ENCODE measurements at regions not wholly inside any gene's neighbourhood (a gene's known extent, or its start where the extent isn't known, plus 50 kb on each side); places are given as distances from the start of the nearest gene placed in this dataset.
A peak's percentile ranks its signal among the peaks of the same experiment; 100 is the strongest.

GRCh38 chr1:60920561-60920960 lies 161.8 kb upstream of the NFIA start:
- Histone ChIP-seq H3K27me3 (ENCODE audit: control insufficient read depth, insufficient read depth, low read length) (no peaks in the 10 kb centered on the region), H3K36me3 (ENCODE audit: control insufficient read depth in 2 of 3, insufficient read depth in 3 of 3, low read length in 3 of 3) (no peaks in the 10 kb centered on the region), H3K9me3 (ENCODE audit: control insufficient read depth in 2 of 3, insufficient read depth in 1 of 3, low read length in 3 of 3) (no peaks in the 10 kb centered on the region), H3K4me1 (ENCODE audit: control insufficient read depth in 2 of 3, insufficient read depth in 2 of 3, low read depth in 1 of 3, low read length in 3 of 3) (no peaks in the 10 kb centered on the region), H3K4me3 (ENCODE audit: low read length in 3 of 3) (no peak overlapping the region), H3K9ac (ENCODE audit: low read length in 3 of 3) (no peak overlapping the region), H3K27ac (ENCODE audit: low read depth in 2 of 2, low read length in 2 of 2) (no peak overlapping the region)
- TF ChIP-seq CTCF (IDR thresholded peaks at IDR 0.05; ENCODE audit: borderline replicate concordance, extremely low read depth, insufficient read depth) = no peak
- no peak for DNase-seq
- FAIRE-seq = no peak
- intact Hi-C loops (cut with DNase I) = no loop called here

GRCh38 chr1:60918867-60919266 lies 163.5 kb upstream of the NFIA start:
- no peak for TF ChIP-seq CTCF (IDR thresholded peaks at IDR 0.05; ENCODE audit: borderline replicate concordance, extremely low read depth, insufficient read depth)
- Histone ChIP-seq H3K4me1 (ENCODE audit: control insufficient read depth in 2 of 3, insufficient read depth in 2 of 3, low read depth in 1 of 3, low read length in 3 of 3) (no peaks in the 10 kb centered on the region), H3K9me3 (ENCODE audit: control insufficient read depth in 2 of 3, insufficient read depth in 1 of 3, low read length in 3 of 3) (no peaks in the 10 kb centered on the region), H3K27ac (ENCODE audit: low read depth in 2 of 2, low read length in 2 of 2) (no peak overlapping the region), H3K27me3 (ENCODE audit: control insufficient read depth, insufficient read depth, low read length) (no peaks in the 10 kb centered on the region), H3K36me3 (ENCODE audit: control insufficient read depth in 2 of 3, insufficient read depth in 3 of 3, low read length in 3 of 3) (no peaks in the 10 kb centered on the region), H3K4me3 (ENCODE audit: low read length in 3 of 3) (no peak overlapping the region), H3K9ac (ENCODE audit: low read length in 3 of 3) (no peak overlapping the region)
- intact Hi-C loops (cut with DNase I) = no loop called here
- DNase-seq = no peak
- no peak for FAIRE-seq

- peak in 1 of 5 donors; percentile 24 for DNase-seq
- no peaks in the 10 kb centered on the region for H3K36me3 ChIP-seq (ENCODE audit: control insufficient read depth in 2 of 3, insufficient read depth in 3 of 3, low read length in 3 of 3)
- H3K4me1 ChIP-seq (ENCODE audit: control insufficient read depth in 2 of 3, insufficient read depth in 2 of 3, low read depth in 1 of 3, low read length in 3 of 3) = no peaks in the 10 kb centered on the region
- H3K9me3 ChIP-seq (ENCODE audit: control insufficient read depth in 2 of 3, insufficient read depth in 1 of 3, low read length in 3 of 3) = no peaks in the 10 kb centered on the region
- no peak overlapping the region for H3K9ac ChIP-seq (ENCODE audit: low read length in 3 of 3)
- intact Hi-C loops (cut with DNase I) = no loop called here
- no peaks in the 10 kb centered on the region for H3K27me3 ChIP-seq (ENCODE audit: control insufficient read depth, insufficient read depth, low read length)
- no peak for TF ChIP-seq CTCF (IDR thresholded peaks at IDR 0.05; ENCODE audit: borderline replicate concordance, extremely low read depth, insufficient read depth)
- H3K27ac ChIP-seq (ENCODE audit: low read depth in 2 of 2, low read length in 2 of 2) = no peak overlapping the region
- H3K4me3 ChIP-seq (ENCODE audit: low read length in 3 of 3) = no peak overlapping the region
- no peak for FAIRE-seq
Measured at GRCh38 chr1:60916906-60917305, 165.5 kb upstream of the NFIA start.

- FAIRE-seq (no peak), DNase-seq (no peak)
- Histone ChIP-seq H3K27ac (ENCODE audit: low read depth in 2 of 2, low read length in 2 of 2) (no peak overlapping the region), H3K9ac (ENCODE audit: low read length in 3 of 3) (no peak overlapping the region), H3K27me3 (ENCODE audit: control insufficient read depth, insufficient read depth, low read length) (no peaks in the 10 kb centered on the region), H3K36me3 (ENCODE audit: control insufficient read depth in 2 of 3, insufficient read depth in 3 of 3, low read length in 3 of 3) (no peaks in the 10 kb centered on the region), H3K4me1 (ENCODE audit: control insufficient read depth in 2 of 3, insufficient read depth in 2 of 3, low read depth in 1 of 3, low read length in 3 of 3) (no peaks in the 10 kb centered on the region), H3K9me3 (ENCODE audit: control insufficient read depth in 2 of 3, insufficient read depth in 1 of 3, low read length in 3 of 3) (no peaks in the 10 kb centered on the region), H3K4me3 (ENCODE audit: low read length in 3 of 3) (no peak overlapping the region)
- TF ChIP-seq CTCF (IDR thresholded peaks at IDR 0.05; ENCODE audit: borderline replicate concordance, extremely low read depth, insufficient read depth) = no peak
- intact Hi-C loops (cut with DNase I) = no loop called here
Measured at GRCh38 chr1:60916199-60916598, 166.2 kb upstream of the NFIA start.
